ENCODE measurements at regions not wholly inside any gene's neighbourhood (a gene's known extent, or its start where the extent isn't known, plus 50 kb on each side); places are given as distances from the start of the nearest gene placed in this dataset.

DNA sequence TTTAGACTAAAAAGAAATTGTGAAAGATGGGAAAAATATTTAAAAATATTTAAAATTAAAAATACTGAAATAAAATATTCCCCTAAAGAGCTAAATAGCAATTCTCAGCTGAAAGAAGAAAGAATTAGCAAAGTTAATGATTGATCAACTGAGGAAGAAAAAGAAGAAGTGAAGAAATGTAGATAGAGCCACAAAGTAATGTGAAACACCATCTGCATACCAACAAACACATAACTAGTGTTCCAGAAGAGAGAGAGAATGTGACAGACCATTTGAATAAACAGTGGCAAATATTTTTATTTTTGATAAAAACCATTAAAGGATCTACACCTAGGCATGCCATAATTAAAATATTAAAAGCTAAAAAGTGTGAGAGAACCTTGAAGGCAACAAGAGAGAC lies 784.5 kb upstream of the ZWINT start:
- no peak overlapping the region for H3K4me3 ChIP-seq (ENCODE audit: low read depth, low read length)
- no peak for DNase-seq (ENCODE audit: low read depth, low spot score)
- POLR2A ChIA-PET = no interaction called here
- CTCF ChIA-PET = no interaction called here
- TF ChIP-seq, protein P1, sequence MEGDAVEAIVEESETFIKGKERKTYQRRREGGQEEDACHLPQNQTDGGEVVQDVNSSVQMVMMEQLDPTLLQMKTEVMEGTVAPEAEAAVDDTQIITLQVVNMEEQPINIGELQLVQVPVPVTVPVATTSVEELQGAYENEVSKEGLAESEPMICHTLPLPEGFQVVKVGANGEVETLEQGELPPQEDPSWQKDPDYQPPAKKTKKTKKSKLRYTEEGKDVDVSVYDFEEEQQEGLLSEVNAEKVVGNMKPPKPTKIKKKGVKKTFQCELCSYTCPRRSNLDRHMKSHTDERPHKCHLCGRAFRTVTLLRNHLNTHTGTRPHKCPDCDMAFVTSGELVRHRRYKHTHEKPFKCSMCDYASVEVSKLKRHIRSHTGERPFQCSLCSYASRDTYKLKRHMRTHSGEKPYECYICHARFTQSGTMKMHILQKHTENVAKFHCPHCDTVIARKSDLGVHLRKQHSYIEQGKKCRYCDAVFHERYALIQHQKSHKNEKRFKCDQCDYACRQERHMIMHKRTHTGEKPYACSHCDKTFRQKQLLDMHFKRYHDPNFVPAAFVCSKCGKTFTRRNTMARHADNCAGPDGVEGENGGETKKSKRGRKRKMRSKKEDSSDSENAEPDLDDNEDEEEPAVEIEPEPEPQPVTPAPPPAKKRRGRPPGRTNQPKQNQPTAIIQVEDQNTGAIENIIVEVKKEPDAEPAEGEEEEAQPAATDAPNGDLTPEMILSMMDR (IDR thresholded peaks at IDR 0.05; ENCODE audit: insufficient read depth, low read length, missing control alignments) = no peak

GRCh38 chr10:57142925-57143576 lies 782.0 kb upstream of the ZWINT start:
- CTCF ChIA-PET = no interaction called here
- no peak for DNase-seq (ENCODE audit: low read depth, low spot score)
- no peak overlapping the region for H3K4me3 ChIP-seq (ENCODE audit: low read depth, low read length)
- POLR2A ChIA-PET = no interaction called here
- TF ChIP-seq, protein P1 (IDR thresholded peaks at IDR 0.05; ENCODE audit: insufficient read depth, low read length, missing control alignments) = no peak

DNA sequence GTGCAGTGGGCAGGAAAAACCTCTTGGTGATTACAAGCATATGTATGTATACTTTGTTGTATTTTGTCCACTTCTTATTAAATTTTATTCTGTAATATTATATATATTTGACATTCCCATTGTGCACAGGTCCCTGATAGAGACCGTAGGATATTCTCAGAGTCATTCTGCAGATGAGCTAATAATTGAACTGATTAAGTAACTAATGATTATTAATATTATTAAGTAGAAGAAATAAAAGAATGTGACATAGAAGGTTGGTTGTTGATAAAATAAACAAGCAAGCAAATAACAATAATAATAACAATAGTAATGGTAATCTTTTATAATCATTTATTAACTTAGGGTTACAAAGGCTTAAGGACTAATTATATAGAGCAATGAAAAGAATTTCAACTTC lies 780.6 kb upstream of the ZWINT start:
- no peak overlapping the region for H3K4me3 ChIP-seq (ENCODE audit: low read depth, low read length)
- TF ChIP-seq, protein P1 (IDR thresholded peaks at IDR 0.05; ENCODE audit: insufficient read depth, low read length, missing control alignments) = no peak
- ChIA-PET CTCF (no interaction called here), POLR2A (no interaction called here)
- no peak for DNase-seq (ENCODE audit: low read depth, low spot score)

- ChIA-PET POLR2A (no interaction called here), CTCF (no interaction called here)
- no peak for DNase-seq (ENCODE audit: low read depth, low spot score)
- H3K4me3 ChIP-seq (ENCODE audit: low read depth, low read length) = no peak overlapping the region
- TF ChIP-seq, protein P1 (IDR thresholded peaks at IDR 0.05; ENCODE audit: insufficient read depth, low read length, missing control alignments) = no peak
These were observed 758.6 kb upstream of the ZWINT start for GRCh38 chr10:57119684-57120083.

GRCh38 chr10:57113545-57113944 lies 752.5 kb upstream of the ZWINT start:
- no peak overlapping the region for H3K4me3 ChIP-seq (ENCODE audit: low read depth, low read length)
- no peak for DNase-seq (ENCODE audit: low read depth, low spot score)
- ChIA-PET POLR2A (no interaction called here), CTCF (no interaction called here)
- TF ChIP-seq, protein P1 (IDR thresholded peaks at IDR 0.05; ENCODE audit: insufficient read depth, low read length, missing control alignments) = no peak

DNA sequence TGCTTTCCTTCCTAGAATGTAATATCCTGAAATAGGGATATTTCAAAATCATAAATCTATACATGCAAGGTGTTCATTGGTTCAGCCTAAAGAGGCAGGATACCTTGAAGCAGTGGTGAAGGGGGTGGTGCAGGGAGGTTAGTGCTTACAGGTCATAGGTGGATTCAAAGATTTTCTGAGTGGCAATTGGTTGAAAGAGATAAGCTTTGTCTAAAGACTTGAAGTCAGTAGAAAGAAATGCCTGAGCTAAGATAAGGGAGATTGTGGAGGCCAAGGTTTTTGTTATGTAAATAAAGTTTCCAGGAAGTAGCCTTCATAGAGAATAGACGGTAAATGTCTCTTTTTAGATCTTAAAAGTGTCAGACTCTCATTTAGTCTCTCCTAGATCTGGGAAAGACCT lies 741.2 kb upstream of the ZWINT start:
- no peak overlapping the region for H3K4me3 ChIP-seq (ENCODE audit: low read depth, low read length)
- TF ChIP-seq, protein P1 (IDR thresholded peaks at IDR 0.05; ENCODE audit: insufficient read depth, low read length, missing control alignments) = no peak
- ChIA-PET POLR2A (no interaction called here), CTCF (no interaction called here)
- DNase-seq (ENCODE audit: low read depth, low spot score) = no peak
